ENCODE measurements at regions not wholly inside any gene's neighbourhood (a gene's known extent, or its start where the extent isn't known, plus 50 kb on each side); places are given as distances from the start of the nearest gene placed in this dataset.

GRCh38 chr6:90865513-90865912, 278.6 kb upstream of the MAP3K7 start:
- TF ChIP-seq CTCF (conservative IDR thresholded peaks at IDR 0.05; ENCODE audit: low read depth, low read length) (no peak), EZH2 (IDR thresholded peaks at IDR 0.05; ENCODE audit: low read length, unreplicated experiment) (no peak)

Data from PC-3 (cell line).